ENCODE measurements at regions not wholly inside any gene's neighbourhood (a gene's known extent, or its start where the extent isn't known, plus 50 kb on each side); places are given as distances from the start of the nearest gene placed in this dataset.

DNA sequence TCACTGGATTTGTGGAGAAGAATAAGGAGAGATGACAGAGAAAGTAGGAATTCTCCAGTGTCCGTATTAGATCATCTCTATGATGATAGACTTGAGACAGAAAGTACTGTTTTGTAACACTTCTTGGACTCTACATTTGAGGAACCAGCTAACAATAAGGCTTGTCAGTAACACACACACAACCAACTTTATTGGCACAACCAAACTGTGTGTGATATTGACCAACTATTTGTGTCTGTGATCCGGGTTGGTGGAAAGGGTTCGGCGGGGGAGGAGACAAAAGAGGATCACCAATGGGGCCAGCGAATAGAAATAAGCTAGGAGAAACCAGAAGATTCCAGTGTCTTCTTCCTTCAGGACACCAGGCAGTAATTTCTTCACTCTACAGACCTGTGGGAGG, 79.8 kb downstream of the MARCHF4 start:
- TF ChIP-seq EZH2phosphoT487 (IDR thresholded peaks at IDR 0.05; ENCODE audit: insufficient read depth, low read depth) (no peak), EZH2 (IDR thresholded peaks at IDR 0.05; ENCODE audit: insufficient read depth, poor library complexity, severe bottlenecking) (no peak)
